ENCODE measurements at regions not wholly inside any gene's neighbourhood (a gene's known extent, or its start where the extent isn't known, plus 50 kb on each side); places are given as distances from the start of the nearest gene placed in this dataset.

- TF ChIP-seq POLR2A (IDR thresholded peaks at IDR 0.05; ENCODE audit: low read depth, low read length) = no peak
- TF ChIP-seq POLR2AphosphoS5 (IDR thresholded peaks at IDR 0.05; ENCODE audit: low read depth, low read length) = no peak
- TF ChIP-seq PAX5 (IDR thresholded peaks at IDR 0.05; ENCODE audit: insufficient read depth, low read length, severe bottlenecking) = no peak
- no peak for TF ChIP-seq TAF1 (IDR thresholded peaks at IDR 0.05; ENCODE audit: low read depth, low read length)
- TF ChIP-seq SPI1 (IDR thresholded peaks at IDR 0.05; ENCODE audit: low read depth, low read length) = no peak
- no peak for TF ChIP-seq POU2F2 (IDR thresholded peaks at IDR 0.05; ENCODE audit: low read depth, low read length)
Observed at GRCh38 chr3:88610820-88611219, 461.1 kb downstream of the C3orf38 start.

Measured in GM12891 (cell line).